OCI-LY3 (cell line): ENCODE measurements at regions not wholly inside any gene's neighbourhood (a gene's known extent, or its start where the extent isn't known, plus 50 kb on each side); places are given as distances from the start of the nearest gene placed in this dataset.

ENCODE experiments used
- EZH2phosphoT487 ChIP-seq: fragments of 200-600 bp; shearing (Covaris generic); IDR thresholded peaks from 2 replicates; pipeline ENCODE4 v1.6.1; 2018; ENCODE audit warnings: antibody characterized with exemption, mixed run types, low read depth
- TF ChIP-seq, protein P1 (sequence below): fragments of 200-600, 300-600 bp; sonication (generic); IDR thresholded peaks from 2 replicates; pipeline ENCODE4 v1.5.1; 2014; ENCODE audit warnings: antibody characterized with exemption, low read length, low read depth

DNA sequence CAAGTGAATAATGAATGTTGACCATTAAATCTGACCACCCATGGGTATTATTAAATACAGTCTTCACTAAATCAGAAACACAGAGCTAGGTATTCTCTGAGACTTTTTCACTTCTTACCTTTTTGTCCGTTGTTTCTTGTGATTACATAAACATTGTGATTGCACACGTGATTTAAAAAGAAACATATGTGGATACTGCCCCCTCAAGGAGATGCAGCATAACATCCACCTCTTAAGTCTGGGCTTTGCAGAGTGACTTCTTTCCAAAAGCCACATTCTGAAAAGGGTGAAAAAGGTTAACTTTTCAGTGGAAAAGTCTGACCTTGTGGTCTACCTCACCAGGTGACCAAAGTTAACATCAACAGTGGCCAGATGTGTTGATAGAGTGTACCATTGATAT, 185.5 kb upstream of the FAR2 start:
- TF ChIP-seq, protein P1, sequence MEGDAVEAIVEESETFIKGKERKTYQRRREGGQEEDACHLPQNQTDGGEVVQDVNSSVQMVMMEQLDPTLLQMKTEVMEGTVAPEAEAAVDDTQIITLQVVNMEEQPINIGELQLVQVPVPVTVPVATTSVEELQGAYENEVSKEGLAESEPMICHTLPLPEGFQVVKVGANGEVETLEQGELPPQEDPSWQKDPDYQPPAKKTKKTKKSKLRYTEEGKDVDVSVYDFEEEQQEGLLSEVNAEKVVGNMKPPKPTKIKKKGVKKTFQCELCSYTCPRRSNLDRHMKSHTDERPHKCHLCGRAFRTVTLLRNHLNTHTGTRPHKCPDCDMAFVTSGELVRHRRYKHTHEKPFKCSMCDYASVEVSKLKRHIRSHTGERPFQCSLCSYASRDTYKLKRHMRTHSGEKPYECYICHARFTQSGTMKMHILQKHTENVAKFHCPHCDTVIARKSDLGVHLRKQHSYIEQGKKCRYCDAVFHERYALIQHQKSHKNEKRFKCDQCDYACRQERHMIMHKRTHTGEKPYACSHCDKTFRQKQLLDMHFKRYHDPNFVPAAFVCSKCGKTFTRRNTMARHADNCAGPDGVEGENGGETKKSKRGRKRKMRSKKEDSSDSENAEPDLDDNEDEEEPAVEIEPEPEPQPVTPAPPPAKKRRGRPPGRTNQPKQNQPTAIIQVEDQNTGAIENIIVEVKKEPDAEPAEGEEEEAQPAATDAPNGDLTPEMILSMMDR, result peak; percentile 79
- TF ChIP-seq EZH2phosphoT487, result no peak
